ENCODE measurements at regions not wholly inside any gene's neighbourhood (a gene's known extent, or its start where the extent isn't known, plus 50 kb on each side); places are given as distances from the start of the nearest gene placed in this dataset.
"Not testable (repeated sequence)": the region's sequence is repeated elsewhere in the genome, so short reads cannot be mapped to it uniquely, and the experiment has no call there.

DNA sequence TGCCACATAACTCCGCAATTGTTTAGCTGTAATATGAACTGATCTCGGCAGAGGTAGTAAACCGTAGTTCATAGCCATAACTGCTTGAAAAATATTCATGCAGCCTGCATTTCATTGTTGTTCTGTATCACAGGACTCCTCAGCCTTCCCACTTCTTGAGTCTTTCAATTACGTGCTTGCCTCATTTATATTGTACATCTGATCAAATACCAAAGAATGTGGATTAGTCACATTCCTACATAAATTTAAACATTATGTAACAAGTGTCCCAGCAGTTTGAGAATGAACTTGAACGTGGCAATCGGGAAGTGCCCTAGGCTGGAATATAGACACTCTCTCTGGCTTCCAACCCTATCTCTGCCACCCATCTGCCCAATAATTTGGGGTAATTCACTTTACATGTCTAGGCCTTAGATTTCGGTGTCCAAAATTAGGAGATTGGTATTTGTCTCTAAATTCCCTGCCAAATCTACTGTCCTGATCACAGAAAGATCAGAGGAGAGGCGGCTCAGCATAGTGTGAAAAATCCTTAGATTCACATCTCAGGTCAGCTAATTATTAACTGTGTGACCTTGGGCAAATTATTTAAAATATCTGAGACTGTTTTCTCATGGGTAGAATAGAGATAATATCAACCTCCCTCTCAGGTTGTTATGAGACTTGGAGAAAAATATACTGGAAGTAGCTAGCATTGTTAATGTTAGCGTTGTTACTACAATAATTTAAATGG, 215.1 kb upstream of the RFX3 start:
- CTCF ChIA-PET: interaction anchor here (1.0 to 1.3 kb wide), 2 partner anchors 336 to 598 kb away, joined by 3 to 4 read pairs; no protein-coding TSS in a partner anchor

DNA sequence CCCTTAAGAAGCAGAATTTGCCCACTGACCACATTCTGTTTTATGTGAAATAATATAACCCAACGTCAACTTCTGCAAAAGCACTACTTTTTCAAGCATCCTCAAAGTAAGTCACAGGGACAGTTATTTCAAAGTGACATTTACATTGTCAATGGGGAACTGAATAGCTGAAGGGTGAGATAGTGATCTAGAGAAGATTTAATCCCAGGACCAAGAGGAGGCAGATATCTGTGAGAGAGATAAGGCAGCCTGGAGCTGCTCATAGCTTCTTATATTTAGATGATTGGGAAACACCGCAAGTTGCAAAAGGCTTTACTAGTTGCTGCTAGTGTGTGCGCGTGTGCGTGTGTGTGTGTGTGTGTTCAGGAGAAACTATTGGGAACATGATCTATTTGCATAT, 210.4 kb upstream of the RFX3 start:
- H3K9me3 ChIP-seq (ENCODE audit: control insufficient read depth, insufficient read depth, low read length): no peaks in the 10 kb centered on the region; the same call in 1 of the 2 replicates
- TF ChIP-seq, protein P1, sequence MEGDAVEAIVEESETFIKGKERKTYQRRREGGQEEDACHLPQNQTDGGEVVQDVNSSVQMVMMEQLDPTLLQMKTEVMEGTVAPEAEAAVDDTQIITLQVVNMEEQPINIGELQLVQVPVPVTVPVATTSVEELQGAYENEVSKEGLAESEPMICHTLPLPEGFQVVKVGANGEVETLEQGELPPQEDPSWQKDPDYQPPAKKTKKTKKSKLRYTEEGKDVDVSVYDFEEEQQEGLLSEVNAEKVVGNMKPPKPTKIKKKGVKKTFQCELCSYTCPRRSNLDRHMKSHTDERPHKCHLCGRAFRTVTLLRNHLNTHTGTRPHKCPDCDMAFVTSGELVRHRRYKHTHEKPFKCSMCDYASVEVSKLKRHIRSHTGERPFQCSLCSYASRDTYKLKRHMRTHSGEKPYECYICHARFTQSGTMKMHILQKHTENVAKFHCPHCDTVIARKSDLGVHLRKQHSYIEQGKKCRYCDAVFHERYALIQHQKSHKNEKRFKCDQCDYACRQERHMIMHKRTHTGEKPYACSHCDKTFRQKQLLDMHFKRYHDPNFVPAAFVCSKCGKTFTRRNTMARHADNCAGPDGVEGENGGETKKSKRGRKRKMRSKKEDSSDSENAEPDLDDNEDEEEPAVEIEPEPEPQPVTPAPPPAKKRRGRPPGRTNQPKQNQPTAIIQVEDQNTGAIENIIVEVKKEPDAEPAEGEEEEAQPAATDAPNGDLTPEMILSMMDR (IDR thresholded peaks at IDR 0.05; ENCODE audit: low read depth, low read length): no peak
- H3K4me3 ChIP-seq (ENCODE audit: low read depth, low read length): no peak overlapping the region
- H3K27ac ChIP-seq (ENCODE audit: low read depth, low read length): no peak overlapping the region
- no peaks in the 10 kb centered on the region for H3K27me3 ChIP-seq (ENCODE audit: control insufficient read depth, insufficient read depth, low read length)
- ChIA-PET POLR2A (no interaction called here), CTCF (interaction anchor here (0.7 to 3.3 kb wide), 2 partner anchors 342 to 631 kb away, joined by 4 to 9 read pairs; no protein-coding TSS in a partner anchor)
- DNase-seq (ENCODE audit: low read depth, low spot score): no peak

More for the DNA sequence above, 215.1 kb upstream of the RFX3 start:
- no peak overlapping the region for H3K27ac ChIP-seq (ENCODE audit: low read depth, low read length)
- TF ChIP-seq, protein P1 (IDR thresholded peaks at IDR 0.05; ENCODE audit: low read depth, low read length): no peak
- H3K9me3 ChIP-seq (ENCODE audit: control insufficient read depth, insufficient read depth, low read length): no peaks in the 10 kb centered on the region
- POLR2A ChIA-PET: no interaction called here
- DNase-seq (ENCODE audit: low read depth, low spot score): no peak
- H3K4me3 ChIP-seq (ENCODE audit: low read depth, low read length): no peak overlapping the region
- H3K27me3 ChIP-seq (ENCODE audit: control insufficient read depth, insufficient read depth, low read length): no peaks in the 10 kb centered on the region

DNA sequence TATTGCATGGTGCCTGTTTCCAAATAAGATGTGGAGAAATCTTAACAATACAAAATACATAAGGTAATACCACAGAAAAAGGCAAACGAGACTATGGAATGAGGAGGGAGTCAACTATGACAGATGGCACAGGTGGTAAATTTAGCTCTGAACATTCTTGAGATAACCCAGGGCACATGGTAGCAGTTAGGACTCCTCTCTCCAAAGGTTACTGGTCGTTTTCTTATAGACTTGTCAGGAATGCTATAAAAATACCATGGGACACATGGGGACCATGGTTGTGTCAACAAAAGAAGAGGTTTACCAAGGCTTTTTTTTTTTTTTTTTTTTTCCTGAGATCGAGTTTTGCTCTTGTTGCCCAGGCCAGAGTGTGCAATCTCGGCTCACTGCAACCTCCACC, 209.4 kb upstream of the RFX3 start:
- Histone ChIP-seq H3K27me3 (ENCODE audit: control insufficient read depth, insufficient read depth, low read length) (no peaks in the 10 kb centered on the region), H3K9me3 (ENCODE audit: control insufficient read depth, insufficient read depth, low read length) (no peaks in the 10 kb centered on the region; the same call in 1 of the 2 replicates), H3K27ac (ENCODE audit: low read depth, low read length) (no peak overlapping the region), H3K4me3 (ENCODE audit: low read depth, low read length) (no peak overlapping the region)
- no peak for DNase-seq (ENCODE audit: low read depth, low spot score)
- ChIA-PET CTCF (interaction anchor here (0.6 to 3.3 kb wide), 2 partner anchors 342 to 632 kb away, joined by 3 to 9 read pairs; no protein-coding TSS in a partner anchor), POLR2A (interaction anchor here (0.6 kb wide), 1 partner anchor 374 kb away, joined by 3 read pairs; no protein-coding TSS in a partner anchor)
- TF ChIP-seq, protein P1 (IDR thresholded peaks at IDR 0.05; ENCODE audit: low read depth, low read length): no peak

DNA sequence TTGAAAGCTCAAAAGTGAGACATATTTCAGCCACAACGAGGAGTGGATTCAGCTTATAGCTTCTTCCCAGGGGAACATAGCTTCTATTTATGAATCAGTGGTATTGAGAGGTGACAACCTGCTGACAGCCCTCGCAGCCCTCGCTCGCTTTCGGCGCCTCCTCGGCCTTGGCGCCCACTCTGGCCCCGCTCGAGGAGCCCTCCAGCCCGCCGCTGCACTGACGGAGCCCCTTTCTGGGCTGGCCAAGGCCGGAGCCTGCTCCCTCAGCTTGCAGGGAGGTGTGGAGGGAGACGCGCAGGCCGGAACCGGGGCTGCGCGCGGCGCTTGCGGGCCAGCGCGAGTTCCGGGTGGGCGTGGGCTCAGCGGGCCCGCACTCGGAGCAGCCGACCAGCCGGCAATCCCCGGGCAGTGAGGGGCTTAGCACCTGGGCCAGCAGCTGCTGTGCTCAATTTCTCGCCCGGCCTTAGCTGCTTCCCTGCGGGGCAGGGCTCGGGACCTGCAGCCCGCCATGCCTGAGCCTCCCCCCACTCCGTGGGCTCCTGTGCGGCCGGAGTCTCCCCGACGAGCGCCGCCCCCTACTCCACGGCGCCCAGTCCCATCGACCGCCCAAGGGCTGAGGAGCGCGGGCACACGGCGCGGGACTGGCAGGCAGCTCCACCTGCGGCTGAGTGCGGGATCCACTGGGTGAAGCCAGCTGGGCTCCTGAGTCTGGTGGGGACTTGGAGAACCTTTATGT, 207.9 kb upstream of the RFX3 start:
- H3K4me3 ChIP-seq (ENCODE audit: low read depth, low read length); H3K9me3 ChIP-seq (ENCODE audit: control insufficient read depth, insufficient read depth, low read length); POLR2A ChIA-PET; H3K27me3 ChIP-seq (ENCODE audit: control insufficient read depth, insufficient read depth, low read length); DNase-seq (ENCODE audit: low read depth, low spot score); H3K27ac ChIP-seq (ENCODE audit: low read depth, low read length): not testable (repeated sequence)
- CTCF ChIA-PET: interaction anchor here (0.5 to 4.0 kb wide), 14 partner anchors 9 to 639 kb away, joined by 3 to 31 read pairs (median 5); no protein-coding TSS in a partner anchor

DNA sequence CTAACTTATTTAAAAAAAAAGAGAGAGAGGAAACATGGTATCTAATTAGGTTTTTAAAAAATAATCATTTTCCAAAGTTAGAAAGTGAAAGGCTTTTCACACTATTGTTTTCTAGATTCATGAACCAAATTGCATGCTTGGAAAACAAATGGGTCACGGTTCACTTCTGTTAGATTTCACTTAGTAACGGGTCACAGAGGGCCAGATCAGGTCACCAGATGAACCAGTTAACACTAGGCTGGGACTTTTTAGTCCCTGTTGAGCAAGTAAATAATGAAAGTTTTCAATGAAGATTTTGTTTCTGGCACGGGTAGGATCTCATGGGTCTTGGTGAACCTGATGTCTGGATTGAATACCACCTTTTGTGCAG, 207.2 kb upstream of the RFX3 start:
- CTCF ChIA-PET: interaction anchor here (0.5 to 4.0 kb wide), 10 partner anchors 13 to 640 kb away, joined by 3 to 31 read pairs (median 8); no protein-coding TSS in a partner anchor
- DNase-seq (ENCODE audit: low read depth, low spot score): no peak
- Histone ChIP-seq H3K27me3 (ENCODE audit: control insufficient read depth, insufficient read depth, low read length) (no peaks in the 10 kb centered on the region), H3K27ac (ENCODE audit: low read depth, low read length) (no peak overlapping the region), H3K9me3 (ENCODE audit: control insufficient read depth, insufficient read depth, low read length) (no peaks in the 10 kb centered on the region; the same call in 1 of the 2 replicates), H3K4me3 (ENCODE audit: low read depth, low read length) (no peak overlapping the region)
- POLR2A ChIA-PET: no interaction called here
- TF ChIP-seq, protein P1 (IDR thresholded peaks at IDR 0.05; ENCODE audit: low read depth, low read length): no peak

All from AG04450 (cell line).